ENCODE measurements at regions not wholly inside any gene's neighbourhood (a gene's known extent, or its start where the extent isn't known, plus 50 kb on each side); places are given as distances from the start of the nearest gene placed in this dataset.
A peak's percentile ranks its signal among the peaks of the same experiment; 100 is the strongest.

DNA sequence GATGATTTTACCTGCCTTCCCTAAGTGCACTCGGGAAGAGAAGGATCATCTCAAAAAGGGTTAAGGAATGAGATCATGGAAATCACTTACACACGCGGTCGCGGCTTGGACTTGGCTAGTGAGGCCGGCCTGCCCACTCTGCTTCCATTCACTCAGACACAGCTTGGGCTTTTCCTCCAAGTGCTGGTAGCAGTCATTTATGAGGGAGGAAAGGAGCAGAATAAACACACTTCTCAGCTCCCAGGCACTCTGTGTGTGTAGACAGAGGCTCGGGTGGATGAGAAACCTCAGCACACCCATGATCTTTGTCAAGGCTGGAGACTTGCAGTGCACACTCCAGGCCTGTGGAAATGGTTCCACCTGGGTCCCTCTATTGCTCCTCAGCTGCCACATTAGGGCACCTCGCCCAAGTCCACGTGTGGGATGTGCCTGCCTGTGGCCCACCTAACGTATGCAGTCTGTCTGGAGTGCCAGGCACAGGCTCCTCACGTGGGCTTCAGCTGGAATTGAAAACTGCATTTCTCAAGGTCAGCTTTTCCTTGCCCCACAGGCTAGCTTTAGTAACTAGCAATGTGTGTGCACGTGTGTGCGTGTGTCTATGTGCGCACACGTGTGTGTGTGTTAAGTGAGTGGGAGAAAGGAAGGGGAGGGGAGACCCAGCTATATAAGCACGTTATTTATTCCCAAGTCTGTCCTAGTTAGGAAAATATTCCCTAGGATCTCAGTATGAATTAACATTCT lies 288.4 kb downstream of the SOX11 start:
- H3K27ac ChIP-seq (ENCODE audit: low read length in 2 of 2) = no peak overlapping the region
- no peaks in the 10 kb centered on the region for H3K36me3 ChIP-seq (replicated peaks in 1 of 2; ENCODE audit: control extremely low read depth in 1 of 2, control insufficient read depth in 1 of 2, extremely low read depth in 1 of 2, insufficient read depth in 2 of 2, low read length in 1 of 2)
- ChIA-PET POLR2A (no interaction called here), CTCF (no interaction called here)
- no peak overlapping the region for H3K4me3 ChIP-seq (ENCODE audit: control extremely low read depth in 1 of 5, extremely low read depth in 1 of 5, insufficient read depth in 1 of 5, low read depth in 2 of 5, low read length in 4 of 5)
- H3K27me3 ChIP-seq (replicated peaks in 1 of 4; ENCODE audit: control extremely low read depth in 1 of 4, control insufficient read depth in 3 of 4, insufficient read depth in 4 of 4, low read length in 3 of 4) = peaks cover 0 to 3% (median 0%) of the 10 kb centered on the region in 4 experiments
- no peaks in the 10 kb centered on the region for H4K20me1 ChIP-seq (ENCODE audit: control insufficient read depth, insufficient read depth, low read length, poor library complexity, severe bottlenecking)
- Mint-ChIP-seq H3K27ac (no peak overlapping the region), H3K4me3 (no peak overlapping the region), H3K9me3 (ENCODE audit: insufficient read depth) (no peaks in the 10 kb centered on the region), H3K4me1 (no peaks in the 10 kb centered on the region), H3K27me3 (peaks cover 4% of the 10 kb centered on the region)
- peaks cover 0 to 7% (median 0%) of the 10 kb centered on the region in 3 donors for H3K9me3 ChIP-seq (ENCODE audit: control extremely low read depth in 1 of 3, control insufficient read depth in 2 of 3, insufficient read depth in 1 of 3, low read length in 2 of 3)
- H2AFZ ChIP-seq (ENCODE audit: insufficient read depth, low read depth, low read length, poor library complexity, severe bottlenecking) = no peak overlapping the region
- no peak for ATAC-seq (ENCODE audit: low read depth)
- no peaks in the 10 kb centered on the region for H3K79me2 ChIP-seq (ENCODE audit: control insufficient read depth, insufficient read depth, low read length)
- DNase-seq = no peak
- no peak overlapping the region for H3K4me2 ChIP-seq (replicated peaks; ENCODE audit: low read depth, low read length, poor library complexity, severe bottlenecking)
- no peak for TF ChIP-seq EZH2 (IDR thresholded peaks at IDR 0.05; ENCODE audit: borderline replicate concordance, insufficient read depth, low read depth, low read length, poor library complexity, severe bottlenecking)
- TF ChIP-seq, protein P1, sequence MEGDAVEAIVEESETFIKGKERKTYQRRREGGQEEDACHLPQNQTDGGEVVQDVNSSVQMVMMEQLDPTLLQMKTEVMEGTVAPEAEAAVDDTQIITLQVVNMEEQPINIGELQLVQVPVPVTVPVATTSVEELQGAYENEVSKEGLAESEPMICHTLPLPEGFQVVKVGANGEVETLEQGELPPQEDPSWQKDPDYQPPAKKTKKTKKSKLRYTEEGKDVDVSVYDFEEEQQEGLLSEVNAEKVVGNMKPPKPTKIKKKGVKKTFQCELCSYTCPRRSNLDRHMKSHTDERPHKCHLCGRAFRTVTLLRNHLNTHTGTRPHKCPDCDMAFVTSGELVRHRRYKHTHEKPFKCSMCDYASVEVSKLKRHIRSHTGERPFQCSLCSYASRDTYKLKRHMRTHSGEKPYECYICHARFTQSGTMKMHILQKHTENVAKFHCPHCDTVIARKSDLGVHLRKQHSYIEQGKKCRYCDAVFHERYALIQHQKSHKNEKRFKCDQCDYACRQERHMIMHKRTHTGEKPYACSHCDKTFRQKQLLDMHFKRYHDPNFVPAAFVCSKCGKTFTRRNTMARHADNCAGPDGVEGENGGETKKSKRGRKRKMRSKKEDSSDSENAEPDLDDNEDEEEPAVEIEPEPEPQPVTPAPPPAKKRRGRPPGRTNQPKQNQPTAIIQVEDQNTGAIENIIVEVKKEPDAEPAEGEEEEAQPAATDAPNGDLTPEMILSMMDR (IDR thresholded peaks at IDR 0.05) = no peak
- intact Hi-C loops (cut with micrococcal nuclease) = no loop called here
- no peak overlapping the region for H3K9ac ChIP-seq (ENCODE audit: low read length)
- WGBS (ENCODE audit: insufficient coverage) = 87% methylated on average over 7 of the region's 16 CpGs
- no peaks in the 10 kb centered on the region for H3K4me1 ChIP-seq (ENCODE audit: control insufficient read depth in 2 of 2, insufficient read depth in 2 of 2, low read length in 2 of 2)

DNA sequence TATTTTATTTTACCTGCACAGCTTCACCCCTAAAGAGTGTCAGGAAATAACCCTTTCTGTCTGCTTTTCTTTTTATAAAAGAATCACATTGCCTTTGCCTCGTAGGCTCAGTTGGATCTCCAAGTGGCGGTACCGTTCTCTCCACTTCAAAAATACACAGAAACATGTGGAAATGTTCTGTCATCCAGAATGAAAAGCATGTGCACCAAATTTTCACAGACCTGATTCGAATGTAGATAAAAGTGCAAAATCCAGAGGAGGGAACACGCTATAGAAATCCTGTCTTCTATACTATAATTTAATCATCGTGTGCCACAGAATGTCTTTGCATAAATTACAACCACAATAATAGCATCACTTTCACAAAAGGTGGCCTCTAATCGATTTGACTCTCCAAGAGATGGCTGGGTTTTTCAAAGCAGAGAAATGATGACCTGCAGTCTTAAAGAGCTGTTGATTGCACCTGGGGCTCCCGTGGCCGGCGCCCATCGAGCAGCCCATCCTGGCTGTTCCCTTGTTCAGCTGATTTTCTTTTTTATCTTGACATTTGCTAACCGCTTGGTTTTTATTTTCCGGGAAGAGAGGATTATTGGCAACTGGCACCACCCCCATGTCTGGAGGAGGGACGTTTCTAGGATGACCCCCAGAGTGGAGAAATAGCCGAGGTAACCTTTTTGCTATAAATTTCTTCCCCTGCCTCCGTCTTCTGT lies 290.2 kb downstream of the SOX11 start:
- Mint-ChIP-seq H3K27me3 (peaks cover 4% of the 10 kb centered on the region), H3K4me1 (no peaks in the 10 kb centered on the region), H3K4me3 (no peak overlapping the region), H3K27ac (no peak overlapping the region), H3K9me3 (ENCODE audit: insufficient read depth) (no peaks in the 10 kb centered on the region)
- Histone ChIP-seq H3K27me3 (replicated peaks in 1 of 4; ENCODE audit: control extremely low read depth in 1 of 4, control insufficient read depth in 3 of 4, insufficient read depth in 4 of 4, low read length in 3 of 4) (peaks cover 0 to 3% (median 0%) of the 10 kb centered on the region in 4 experiments), H3K4me1 (ENCODE audit: control insufficient read depth in 2 of 2, insufficient read depth in 2 of 2, low read length in 2 of 2) (no peaks in the 10 kb centered on the region), H4K20me1 (ENCODE audit: control insufficient read depth, insufficient read depth, low read length, poor library complexity, severe bottlenecking) (no peaks in the 10 kb centered on the region), H3K9ac (ENCODE audit: low read length) (no peak overlapping the region), H3K4me2 (replicated peaks; ENCODE audit: low read depth, low read length, poor library complexity, severe bottlenecking) (peak overlapping the region; percentile 51), H3K79me2 (ENCODE audit: control insufficient read depth, insufficient read depth, low read length) (no peaks in the 10 kb centered on the region), H3K4me3 (ENCODE audit: control extremely low read depth in 1 of 5, extremely low read depth in 1 of 5, insufficient read depth in 1 of 5, low read depth in 2 of 5, low read length in 4 of 5) (no peak overlapping the region), H3K27ac (ENCODE audit: low read length in 2 of 2) (no peak overlapping the region), H3K9me3 (ENCODE audit: control extremely low read depth in 1 of 3, control insufficient read depth in 2 of 3, insufficient read depth in 1 of 3, low read length in 2 of 3) (peaks cover 0 to 7% (median 0%) of the 10 kb centered on the region in 3 donors), H2AFZ (ENCODE audit: insufficient read depth, low read depth, low read length, poor library complexity, severe bottlenecking) (no peak overlapping the region), H3K36me3 (replicated peaks in 1 of 2; ENCODE audit: control extremely low read depth in 1 of 2, control insufficient read depth in 1 of 2, extremely low read depth in 1 of 2, insufficient read depth in 2 of 2, low read length in 1 of 2) (no peaks in the 10 kb centered on the region)
- ATAC-seq (ENCODE audit: low read depth) = no peak
- WGBS (ENCODE audit: insufficient coverage) = 96% methylated on average over 8 of the region's 16 CpGs
- no peak for DNase-seq
- intact Hi-C loops (cut with micrococcal nuclease) = no loop called here
- CTCF ChIA-PET = no interaction called here
- POLR2A ChIA-PET = no interaction called here
- TF ChIP-seq, protein P1 (IDR thresholded peaks at IDR 0.05) = no peak
- no peak for TF ChIP-seq EZH2 (IDR thresholded peaks at IDR 0.05; ENCODE audit: borderline replicate concordance, insufficient read depth, low read depth, low read length, poor library complexity, severe bottlenecking)

Data from B cell (primary cell).